HCT116 (cell line): ENCODE measurements at regions not wholly inside any gene's neighbourhood (a gene's known extent, or its start where the extent isn't known, plus 50 kb on each side); places are given as distances from the start of the nearest gene placed in this dataset.

Source experiments
- ATAC-seq: fragments of 200-7000 bp; cut with Tn5 transposase; 2 replicates; pipeline ENCODE4 v1.9.1; 2020; ENCODE audit warnings: mild to moderate bottlenecking, moderate library complexity
- BruUV-seq: library from RNA; stranded (reverse); fragments of 400-500 nt; replicated peaks from 2 replicates; lab custom pipeline; 2021; lab: Mats Ljungman, UMichigan
- CTCF ChIA-PET: fragments of 300-600 bp; sonication (Branson Sonifier 250); formaldehyde crosslinking; loops from one replicate; lab custom pipeline; 2021; ENCODE audit warnings: antibody characterized with exemption; lab: Charles Lee
- POLR2A ChIA-PET: fragments of 300-600, 350-600 bp; sonication (Branson Sonifier 250); formaldehyde crosslinking; loops from one replicate; lab custom pipeline; 2021; ENCODE audit warnings: antibody characterized with exemption; lab: Charles Lee
- RAD21 ChIA-PET, 2 experiments: fragments of 300-600 bp; sonication (Branson Sonifier 250); formaldehyde crosslinking; loops; one replicate each; lab custom pipeline; 2023; ENCODE audit warnings: low total read pairs in 2 of 2; ENCODE audit not compliant: uncharacterized antibody in 2 of 2, unreplicated experiment in 2 of 2, low non-redundant PET in 1 of 2; lab: Charles Lee
- DNase-seq: peaks from one replicate; pipeline ENCODE4 v3.0.0-alpha.2; 2010; ENCODE audit warnings: low read depth, low spot score
- H2AFZ ChIP-seq: fragments of 200-600 bp; shearing (Covaris generic), sonication (generic); 2 replicates; pipeline ENCODE4 v1.6.1; 2017; ENCODE audit warnings: low read depth, mixed run types, mixed read lengths, antibody characterized with exemption, low read length; ENCODE audit not compliant: poor library complexity, severe bottlenecking
- H3K27ac ChIP-seq: 2 replicates; pipeline ENCODE4 v1.5.1; 2012; ENCODE audit warnings: low read depth, low read length
- H3K27me3 ChIP-seq: fragments of 200-600 bp; sonication (generic); 2 replicates; pipeline ENCODE4 v1.6.1; 2016; ENCODE audit warnings: mixed run types, low read length, mixed read lengths; ENCODE audit not compliant: insufficient read depth
- H3K36me3 ChIP-seq, 2 experiments: fragments of 200-500 bp in 1 of 2; fragments of 200-600 bp in 1 of 2; sonication (Bioruptor generic) in 1 of 2; sonication (generic) in 1 of 2; 2 replicates each; pipeline versions ENCODE4 v1.5.1 to v1.6.1; 2014 to 2016; ENCODE audit warnings: low read length in 2 of 2, inconsistent platforms in 1 of 2, mixed read lengths in 1 of 2, mixed run types in 1 of 2; ENCODE audit not compliant: insufficient read depth in 2 of 2, control insufficient read depth in 1 of 2
- H3K4me1 ChIP-seq, 2 experiments: fragments of 200-600 bp in 1 of 2; sonication (generic) in 1 of 2; 2 replicates each; pipeline versions ENCODE4 v1.5.1 to v1.6.1; 2012 to 2017; ENCODE audit warnings: low read length in 2 of 2, inconsistent platforms in 1 of 2, mild to moderate bottlenecking in 1 of 2, mixed read lengths in 1 of 2, mixed run types in 1 of 2, moderate library complexity in 1 of 2; ENCODE audit not compliant: insufficient read depth in 2 of 2, control insufficient read depth in 1 of 2
- H3K4me2 ChIP-seq: fragments of 200-600 bp; sonication (generic); 2 replicates; pipeline ENCODE4 v1.6.1; 2017; ENCODE audit warnings: mixed run types, low read length, mixed read lengths
- H3K4me3 ChIP-seq, 2 experiments: fragments of 200-600 bp in 1 of 2; sonication (generic) in 1 of 2; replicated peaks in 1 of 2; 2 replicates each; pipeline ENCODE4 v1.5.1; 2011 to 2016; ENCODE audit warnings: low read length in 2 of 2, control low read depth in 1 of 2, low read depth in 1 of 2, mild to moderate bottlenecking in 1 of 2, mixed read lengths in 1 of 2, mixed run types in 1 of 2
- H3K79me2 ChIP-seq: fragments of 200-600 bp; sonication (generic); 2 replicates; pipeline ENCODE4 v1.6.1; 2017; ENCODE audit warnings: mild to moderate bottlenecking, mixed run types, low read length, moderate library complexity, mixed read lengths; ENCODE audit not compliant: insufficient read depth
- H3K9ac ChIP-seq: fragments of 200-600 bp; sonication (generic); 2 replicates; pipeline ENCODE4 v1.6.1; 2016; ENCODE audit warnings: low read length, mixed read lengths
- H3K9me2 ChIP-seq: fragments of 200-600 bp; sonication (generic), shearing (Covaris generic); 2 replicates; pipeline ENCODE4 v1.6.1; 2017; ENCODE audit warnings: mixed run types, mild to moderate bottlenecking, moderate library complexity; ENCODE audit not compliant: insufficient read depth
- H3K9me3 ChIP-seq, 2 experiments: fragments of 200-500 bp in 1 of 2; fragments of 200-600 bp in 1 of 2; sonication (Bioruptor generic) in 1 of 2; sonication (generic) in 1 of 2; 2 replicates each; pipeline ENCODE4 v1.6.1; 2014 to 2017; ENCODE audit warnings: low read length in 2 of 2, mixed read lengths in 2 of 2, inconsistent platforms in 1 of 2, low read depth in 1 of 2, mild to moderate bottlenecking in 1 of 2, mixed run types in 1 of 2, moderate library complexity in 1 of 2; ENCODE audit not compliant: control insufficient read depth in 1 of 2, insufficient read depth in 1 of 2
- H4K20me1 ChIP-seq: fragments of 200-600 bp; sonication (generic), shearing (Covaris generic); 2 replicates; pipeline ENCODE4 v1.6.1; 2017; ENCODE audit warnings: mixed run types, mild to moderate bottlenecking, moderate library complexity; ENCODE audit not compliant: insufficient read depth
- CEBPB ChIP-seq: IDR thresholded peaks from 2 replicates; pipeline ENCODE4 v1.6.1; 2012; ENCODE audit warnings: low read depth
- CTCF ChIP-seq, 3 experiments: fragments of 200-600 bp in 1 of 3; sonication (generic) in 1 of 3; IDR thresholded peaks in 2 of 3; conservative IDR thresholded peaks in 1 of 3; 2 replicates each; pipeline ENCODE4 v1.5.1; 2012 to 2017; ENCODE audit warnings: low read depth in 2 of 3, low read length in 2 of 3, antibody characterized with exemption in 1 of 3, borderline replicate concordance in 1 of 3, control low read depth in 1 of 3, mild to moderate bottlenecking in 1 of 3, mixed read lengths in 1 of 3, mixed run types in 1 of 3, moderate library complexity in 1 of 3; ENCODE audit not compliant: insufficient read depth in 1 of 3
- ELF1 ChIP-seq: IDR thresholded peaks from 2 replicates; pipeline ENCODE4 v1.6.1; 2012; ENCODE audit warnings: low read depth, borderline replicate concordance
- EZH2phosphoT487 ChIP-seq: fragments of 200-600 bp; IDR thresholded peaks from 2 replicates; pipeline ENCODE4 v1.6.1; 2018; ENCODE audit warnings: antibody characterized with exemption, borderline replicate concordance
- MAX ChIP-seq: IDR thresholded peaks from 2 replicates; pipeline ENCODE4 v1.6.1; 2012
- POLR2AphosphoS5 ChIP-seq: IDR thresholded peaks from 2 replicates; pipeline ENCODE4 v1.6.1; 2011; ENCODE audit warnings: mild to moderate bottlenecking, low read depth, low read length, moderate library complexity
- SIN3A ChIP-seq: IDR thresholded peaks from 2 replicates; pipeline ENCODE4 v1.6.1; 2012; ENCODE audit warnings: low read depth
- SP1 ChIP-seq: IDR thresholded peaks from 2 replicates; pipeline ENCODE4 v1.6.1; 2012; ENCODE audit warnings: low read depth
- SRF ChIP-seq: IDR thresholded peaks from 2 replicates; pipeline ENCODE4 v1.6.1; 2012; ENCODE audit warnings: low read depth
- TCF7L2 ChIP-seq: IDR thresholded peaks from 2 replicates; pipeline ENCODE4 v1.7.0; 2011; ENCODE audit warnings: borderline replicate concordance, inconsistent platforms; ENCODE audit not compliant: insufficient read depth, insufficient read length; ENCODE audit errors: extremely low read depth
- ZFX ChIP-seq: fragments of 450-650 bp; IDR thresholded peaks from 2 replicates; pipeline ENCODE4 v1.6.1; 2017
- ZNF274 ChIP-seq: fragments of 200-500 bp; sonication (Bioruptor generic); IDR thresholded peaks from 2 replicates; pipeline ENCODE4 v1.6.1; 2014; ENCODE audit warnings: mild to moderate bottlenecking, low read depth, low read length, inconsistent platforms
- intact Hi-C: fragments of 100-400 bp; cut with micrococcal nuclease; formaldehyde crosslinking; loops from 2 replicates; pipeline ENCODE4 v1.10.0; 2022

GRCh38 chr16:82224821-82225220 is 54.8 kb upstream of the MPHOSPH6 start:
- intact Hi-C loops, result no loop called here
- Histone ChIP-seq H3K4me3 (no peak overlapping the region), H3K9me3 (no peaks in the 10 kb centered on the region), H3K27ac (no peak overlapping the region), H3K27me3 (peaks cover 41% of the 10 kb centered on the region), H3K79me2 (no peaks in the 10 kb centered on the region), H3K9me2 (no peaks in the 10 kb centered on the region), H4K20me1 (no peaks in the 10 kb centered on the region), H2AFZ (no peak overlapping the region), H3K4me1 (no peaks in the 10 kb centered on the region), H3K4me2 (no peak overlapping the region), H3K36me3 (no peaks in the 10 kb centered on the region), H3K9ac (no peak overlapping the region)
- ChIA-PET CTCF (interaction anchor here (1.3 kb wide), 1 partner anchor 16 kb away, joined by 6 read pairs; no protein-coding TSS in a partner anchor), RAD21 (no interaction called here), POLR2A (no interaction called here)
- BruUV-seq, result no TSS peak
- DNase-seq, result no peak
- no peak for ATAC-seq
- no peak for TF ChIP-seq ZNF274
- no peak for TF ChIP-seq ELF1
- no peak for TF ChIP-seq ZFX
- TF ChIP-seq SRF, result no peak
- no peak for TF ChIP-seq EZH2phosphoT487
- TF ChIP-seq CTCF (IDR thresholded peaks at IDR 0.05 in 2 of 3, conservative IDR thresholded peaks at IDR 0.05 in 1 of 3; ENCODE audit: borderline replicate concordance in 1 of 3, insufficient read depth in 1 of 3, low read depth in 2 of 3, low read length in 2 of 3), result no peak
- TF ChIP-seq TCF7L2, result no peak
- TF ChIP-seq MAX, result no peak

- ChIA-PET CTCF (no interaction called here), POLR2A (no interaction called here), RAD21 (no interaction called here)
- no peak overlapping the region for H3K4me3 ChIP-seq
- no peak for ATAC-seq
- no peaks in the 10 kb centered on the region for H3K9me3 ChIP-seq
- H3K4me1 ChIP-seq, result no peaks in the 10 kb centered on the region
- H4K20me1 ChIP-seq, result no peaks in the 10 kb centered on the region
- H3K36me3 ChIP-seq, result no peaks in the 10 kb centered on the region
- no peak for DNase-seq
- no peak overlapping the region for H2AFZ ChIP-seq
- no peaks in the 10 kb centered on the region for H3K79me2 ChIP-seq
- no peak overlapping the region for H3K4me2 ChIP-seq
- no peak overlapping the region for H3K9ac ChIP-seq
- intact Hi-C loops, result no loop called here
- H3K9me2 ChIP-seq, result no peaks in the 10 kb centered on the region
- H3K27me3 ChIP-seq, result peaks cover 40% of the 10 kb centered on the region
- BruUV-seq, result no TSS peak
- no peak for TF ChIP-seq POLR2AphosphoS5
- TF ChIP-seq SRF, result no peak
- no peak for TF ChIP-seq SP1
- no peak for TF ChIP-seq CTCF (IDR thresholded peaks at IDR 0.05 in 2 of 3, conservative IDR thresholded peaks at IDR 0.05 in 1 of 3; ENCODE audit: borderline replicate concordance in 1 of 3, insufficient read depth in 1 of 3, low read depth in 2 of 3, low read length in 2 of 3)
- no peak for TF ChIP-seq CEBPB
- no peak for TF ChIP-seq MAX
- no peak for TF ChIP-seq SIN3A
- H3K27ac ChIP-seq, result no peak overlapping the region
Observed at GRCh38 chr16:82220541-82220940, 50.5 kb upstream of the MPHOSPH6 start.
